HG03025 (cell line): ENCODE measurements at regions not wholly inside any gene's neighbourhood (a gene's known extent, or its start where the extent isn't known, plus 50 kb on each side); places are given as distances from the start of the nearest gene placed in this dataset.
"Not testable (repeated sequence)": the region's sequence is repeated elsewhere in the genome, so short reads cannot be mapped to it uniquely, and the experiment has no call there.

Source experiments
- ATAC-seq: cut with Tn5 transposase; IDR thresholded peaks from one replicate; pipeline ENCODE4 v1.9.1; 2021; ENCODE audit warnings: mild to moderate bottlenecking, moderate library complexity; ENCODE audit not compliant: unreplicated experiment, low FRiP score

GRCh38 chr11:83403691-83404389, 117.7 kb upstream of the CCDC90B start:
- ATAC-seq, result no peak

DNA sequence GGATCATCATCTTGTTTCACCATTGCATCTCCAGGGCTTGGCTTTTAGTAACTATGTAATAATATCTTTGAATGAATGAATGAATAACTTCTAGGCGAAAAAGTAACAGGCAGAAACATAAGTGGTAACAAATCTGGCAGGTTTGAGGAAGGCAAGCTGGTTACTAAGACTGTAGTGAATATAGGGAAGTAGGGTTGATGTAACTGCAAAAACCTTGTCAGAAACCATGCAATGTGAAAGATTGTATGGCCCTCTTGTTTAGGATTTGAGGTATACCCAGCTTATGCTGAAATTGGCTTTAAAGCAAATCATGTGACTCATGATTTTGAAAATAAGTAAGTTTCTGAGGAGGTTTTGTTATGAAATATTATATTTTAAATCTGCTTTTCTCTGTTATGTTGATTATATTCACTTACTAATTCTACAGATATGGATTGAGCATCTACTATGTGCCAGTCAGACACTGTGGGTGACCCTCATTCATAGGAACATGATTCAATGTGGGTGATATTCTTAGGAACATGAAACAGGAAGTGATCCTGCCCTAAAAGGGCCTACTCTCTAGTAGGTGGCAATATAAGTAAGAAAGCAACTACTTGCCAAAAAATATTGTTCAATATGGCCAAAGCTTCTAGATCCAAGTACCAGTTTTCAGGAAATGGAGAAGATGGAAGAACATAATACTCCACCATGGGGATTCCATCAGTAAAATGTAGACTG, 115.5 kb upstream of the CCDC90B start:
- ATAC-seq, result peak; percentile 51

- no peak for ATAC-seq
These were observed 108.2 kb upstream of the CCDC90B start for GRCh38 chr11:83394331-83394730.

- no peak for ATAC-seq
These were observed 106.4 kb upstream of the CCDC90B start for GRCh38 chr11:83392556-83392955.

- ATAC-seq, result no peak
These were observed 103.8 kb upstream of the CCDC90B start for GRCh38 chr11:83389975-83390374.

- not testable (repeated sequence) for ATAC-seq
These were observed 97.7 kb upstream of the CCDC90B start for GRCh38 chr11:83383838-83384237.

DNA sequence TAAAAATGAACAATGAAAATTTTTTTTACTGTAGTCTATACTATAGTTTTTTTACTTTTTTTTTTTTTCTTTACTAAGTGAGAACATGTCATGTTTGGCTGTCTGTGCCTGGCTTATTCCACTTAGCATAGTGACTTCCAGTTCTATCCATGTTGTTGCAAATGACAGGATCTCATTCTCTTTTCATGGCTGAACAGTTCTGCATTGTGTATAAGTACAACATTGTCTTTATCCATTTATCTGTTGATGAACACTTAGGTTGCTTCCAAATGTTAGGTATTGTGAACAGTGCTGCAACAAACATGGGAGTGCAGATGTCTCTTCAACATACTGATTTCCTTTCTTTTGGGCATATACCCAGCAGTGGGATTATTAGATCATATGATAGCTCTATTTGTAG, 88.1 kb upstream of the CCDC90B start:
- ATAC-seq, result no peak

DNA sequence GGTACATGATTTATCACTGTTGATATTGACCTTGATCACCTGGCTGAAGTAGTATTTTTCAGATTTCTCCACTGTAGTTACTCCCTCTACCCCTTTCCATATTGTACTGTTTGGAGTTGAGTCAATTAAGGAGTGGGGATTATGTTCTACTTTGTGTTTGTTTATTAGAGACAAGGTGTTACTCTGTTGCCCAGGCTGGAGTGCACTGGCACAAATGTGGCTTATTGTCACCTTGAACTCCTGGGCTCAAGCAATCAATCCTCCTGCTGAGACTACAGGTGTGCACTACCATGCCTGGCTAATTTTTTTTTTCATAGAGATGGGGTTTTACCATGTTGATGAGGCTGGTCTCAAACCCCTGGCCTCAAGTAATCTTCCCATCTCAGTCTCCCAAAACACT, 85.3 kb upstream of the CCDC90B start:
- no peak for ATAC-seq

DNA sequence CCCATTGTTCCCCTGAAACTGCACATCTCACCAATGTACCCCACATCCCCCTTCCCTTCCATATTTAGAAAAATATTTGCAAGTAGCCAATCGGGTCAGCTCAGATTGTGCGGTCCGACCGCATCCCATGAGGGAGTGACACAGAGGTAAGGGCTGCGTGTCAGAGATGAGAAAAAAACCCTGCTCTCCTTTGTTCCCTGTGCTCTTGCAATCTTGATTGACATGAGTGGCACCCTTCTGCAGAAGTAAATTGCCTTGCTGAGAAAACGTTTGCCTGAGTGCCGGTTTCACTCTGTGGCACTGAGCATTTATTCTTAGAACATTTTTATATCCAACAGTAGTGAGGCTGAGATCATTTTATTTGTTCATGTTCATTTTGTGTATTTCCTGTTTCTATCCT, 81.6 kb upstream of the CCDC90B start:
- ATAC-seq, result no peak

- no peak for ATAC-seq
These were observed 78.4 kb upstream of the CCDC90B start for GRCh38 chr11:83364500-83365045.

- ATAC-seq, result no peak
These were observed 77.1 kb upstream of the CCDC90B start for GRCh38 chr11:83363312-83363711.

DNA sequence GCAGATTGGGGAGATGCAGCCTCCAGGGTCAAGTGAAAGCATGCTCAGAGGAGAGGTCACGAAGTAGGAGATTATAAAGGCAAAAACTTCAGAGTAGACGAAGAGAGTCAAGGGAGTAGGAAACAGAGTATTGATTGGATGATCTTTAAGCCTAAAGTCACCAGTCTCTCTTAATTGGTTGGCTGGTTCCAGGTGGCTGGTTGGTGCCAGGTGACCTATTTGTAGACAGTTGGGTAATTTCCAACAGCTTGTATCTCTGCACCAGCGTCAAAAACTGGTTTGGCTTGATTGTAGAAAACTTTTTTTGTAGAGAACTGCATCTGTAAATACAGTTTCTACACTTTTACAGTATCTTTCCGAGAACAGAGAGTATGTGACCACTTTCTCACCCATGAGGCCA, 75.7 kb upstream of the CCDC90B start:
- no peak for ATAC-seq

GRCh38 chr11:83355391-83355790, 69.2 kb upstream of the CCDC90B start:
- ATAC-seq, result no peak

GRCh38 chr11:83350187-83350586, 64.0 kb upstream of the CCDC90B start:
- no peak for ATAC-seq

- no peak for ATAC-seq
These were observed 63.1 kb upstream of the CCDC90B start for GRCh38 chr11:83349296-83349695.

DNA sequence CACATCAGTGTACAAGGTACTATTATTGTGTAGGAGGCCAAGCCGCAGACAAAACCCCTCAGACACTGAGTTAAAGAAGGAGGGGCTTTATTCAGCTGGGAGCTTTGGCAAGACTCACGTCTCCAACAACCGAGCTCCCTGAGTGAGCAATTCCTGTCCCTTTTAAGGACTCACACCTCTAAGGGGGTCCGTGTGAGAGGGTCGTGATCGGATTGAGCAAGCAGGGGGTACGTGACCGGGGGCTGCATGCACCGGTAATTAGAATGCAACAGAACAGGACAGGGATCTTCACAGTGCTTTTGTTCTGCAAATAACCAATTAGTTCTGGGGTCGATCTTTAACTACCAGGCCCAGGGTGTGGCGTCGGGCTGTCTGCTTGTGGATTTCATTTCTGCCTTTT, 60.5 kb upstream of the CCDC90B start:
- not testable (repeated sequence) for ATAC-seq

GRCh38 chr11:83344521-83344920, 58.4 kb upstream of the CCDC90B start:
- not testable (repeated sequence) for ATAC-seq

DNA sequence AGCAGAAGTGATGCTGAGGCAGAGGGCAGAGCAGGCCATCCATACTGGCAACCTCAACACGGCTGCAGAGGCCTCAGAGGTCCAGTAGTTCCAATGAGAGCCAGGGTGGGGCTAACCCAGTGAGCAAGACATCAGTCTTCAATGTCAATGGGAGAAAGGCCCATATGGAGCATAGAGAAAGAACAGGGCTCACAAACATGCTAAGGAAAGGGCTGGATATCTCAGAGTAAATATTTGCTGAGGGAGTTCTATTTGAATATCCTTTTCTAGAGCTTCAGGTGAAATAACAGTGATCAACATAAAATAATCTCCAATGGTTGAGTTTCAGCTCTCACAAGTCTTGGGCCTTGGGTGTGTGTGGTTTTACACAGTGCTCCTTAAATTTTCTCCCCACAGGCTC, 50.8 kb upstream of the CCDC90B start:
- no peak for ATAC-seq
